ENCODE measurements at regions not wholly inside any gene's neighbourhood (a gene's known extent, or its start where the extent isn't known, plus 50 kb on each side); places are given as distances from the start of the nearest gene placed in this dataset.

- TF ChIP-seq CTCF (IDR thresholded peaks at IDR 0.05; ENCODE audit: extremely low read depth, missing control alignments), result no peak
These were observed 225.9 kb downstream of the MAFB start for GRCh38 chr20:40463171-40463570.

GRCh38 chr20:40462566-40462965 lies 226.5 kb downstream of the MAFB start:
- no peak for DNase-seq (ENCODE audit: low spot score)
- TF ChIP-seq CTCF (IDR thresholded peaks at IDR 0.05; ENCODE audit: extremely low read depth, missing control alignments), result no peak

More at GRCh38 chr20:40463171-40463570, 225.9 kb downstream of the MAFB start:
- DNase-seq (ENCODE audit: low spot score), result no peak

- DNase-seq (ENCODE audit: low spot score), result no peak
- TF ChIP-seq CTCF (IDR thresholded peaks at IDR 0.05; ENCODE audit: extremely low read depth, missing control alignments), result no peak
These were observed 229.7 kb downstream of the MAFB start for GRCh38 chr20:40459299-40459698.

- no peak for DNase-seq (ENCODE audit: low spot score)
- TF ChIP-seq CTCF (IDR thresholded peaks at IDR 0.05; ENCODE audit: extremely low read depth, missing control alignments), result no peak
These were observed 231.6 kb downstream of the MAFB start for GRCh38 chr20:40457404-40457803.

GRCh38 chr20:40452758-40453157 lies 236.3 kb downstream of the MAFB start:
- DNase-seq (ENCODE audit: low spot score), result no peak
- no peak for TF ChIP-seq CTCF (IDR thresholded peaks at IDR 0.05; ENCODE audit: extremely low read depth, missing control alignments)

- no peak for TF ChIP-seq CTCF (IDR thresholded peaks at IDR 0.05; ENCODE audit: extremely low read depth, missing control alignments)
- no peak for DNase-seq (ENCODE audit: low spot score)
These were observed 237.5 kb downstream of the MAFB start for GRCh38 chr20:40451552-40451951.

GRCh38 chr20:40449974-40450616 lies 238.9 kb downstream of the MAFB start:
- no peak for TF ChIP-seq CTCF (IDR thresholded peaks at IDR 0.05; ENCODE audit: extremely low read depth, missing control alignments)
- no peak for DNase-seq (ENCODE audit: low spot score)
